ENCODE measurements at regions not wholly inside any gene's neighbourhood (a gene's known extent, or its start where the extent isn't known, plus 50 kb on each side); places are given as distances from the start of the nearest gene placed in this dataset.

DNA sequence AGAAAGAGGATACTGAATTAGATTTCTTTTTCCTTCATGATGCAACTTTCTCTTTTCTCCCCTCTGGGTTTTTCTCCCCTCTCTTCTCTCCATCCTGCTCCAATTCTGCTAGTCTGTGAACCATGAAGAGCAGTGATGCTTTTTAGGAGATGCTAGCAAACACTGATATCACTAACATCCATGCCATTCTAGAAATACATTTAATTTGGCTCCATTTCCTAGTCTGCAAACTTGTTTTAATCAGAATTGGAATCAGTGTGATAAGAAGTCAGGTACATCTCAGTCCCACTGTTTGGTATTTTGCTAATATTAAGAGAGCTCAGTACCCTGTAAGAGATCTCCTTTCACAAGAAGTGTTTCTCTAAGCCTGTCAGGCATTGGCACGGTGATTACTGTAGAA, 437.1 kb downstream of the RWDD3 start:
- no peak for DNase-seq (ENCODE audit: low read depth)

DNA sequence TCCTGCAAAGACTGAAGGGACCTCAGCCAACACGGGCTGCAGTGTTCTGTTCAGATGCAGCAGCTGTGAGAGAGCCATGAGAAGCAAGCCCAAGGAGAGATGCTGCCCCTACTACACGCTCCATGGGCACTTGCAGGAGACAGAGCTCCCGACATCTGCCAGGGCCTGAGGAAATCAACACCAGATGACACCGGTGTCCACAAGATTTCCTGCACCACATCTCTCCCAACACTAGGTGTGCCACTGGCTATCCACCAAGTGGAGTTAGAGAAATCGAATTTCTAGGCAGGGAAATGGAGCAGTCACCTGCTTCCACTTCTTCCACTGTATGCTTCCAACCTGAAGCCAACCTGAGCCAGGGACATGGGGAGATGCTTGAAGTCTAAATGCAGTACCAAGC, 445.3 kb downstream of the RWDD3 start:
- no peak for DNase-seq (ENCODE audit: low read depth)

DNA sequence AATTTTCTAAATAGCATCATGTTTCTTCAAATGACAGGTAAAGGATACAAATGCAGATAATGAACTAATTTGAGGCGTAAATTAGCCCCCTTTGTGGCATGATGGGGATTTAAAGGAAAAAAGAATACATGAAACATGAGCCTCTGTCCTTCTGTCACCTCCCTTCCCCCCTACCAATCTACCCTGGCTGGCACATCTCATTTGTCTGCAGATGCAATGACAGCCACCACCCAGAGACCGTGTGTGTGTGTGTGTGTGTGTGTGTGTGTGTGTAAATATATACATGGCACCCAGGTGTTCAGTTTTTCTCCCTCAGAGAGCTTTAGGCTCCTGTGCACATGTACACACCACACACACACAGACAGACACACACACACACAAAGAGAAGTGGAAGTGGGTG, 451.1 kb downstream of the RWDD3 start:
- DNase-seq (ENCODE audit: low read depth), result no peak

DNA sequence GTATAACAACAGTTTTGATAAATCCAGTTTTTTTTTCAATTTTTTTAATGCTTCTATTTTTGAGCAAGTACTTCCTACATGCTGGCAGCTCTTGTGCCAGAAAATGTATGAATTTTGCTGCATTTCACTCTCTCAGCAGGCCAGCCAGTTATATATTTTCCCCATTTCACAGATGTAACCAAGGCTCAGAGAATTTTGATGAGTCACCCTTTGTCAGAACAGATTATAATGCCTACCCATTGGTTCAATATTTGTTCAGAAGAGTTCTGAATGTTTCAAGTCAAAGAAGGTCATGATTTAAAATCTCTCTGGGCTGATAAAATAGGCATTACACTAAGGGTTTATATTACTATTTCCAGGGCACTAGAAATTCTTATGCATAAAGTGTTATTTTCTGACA, 452.2 kb downstream of the RWDD3 start:
- DNase-seq (ENCODE audit: low read depth), result no peak

DNA sequence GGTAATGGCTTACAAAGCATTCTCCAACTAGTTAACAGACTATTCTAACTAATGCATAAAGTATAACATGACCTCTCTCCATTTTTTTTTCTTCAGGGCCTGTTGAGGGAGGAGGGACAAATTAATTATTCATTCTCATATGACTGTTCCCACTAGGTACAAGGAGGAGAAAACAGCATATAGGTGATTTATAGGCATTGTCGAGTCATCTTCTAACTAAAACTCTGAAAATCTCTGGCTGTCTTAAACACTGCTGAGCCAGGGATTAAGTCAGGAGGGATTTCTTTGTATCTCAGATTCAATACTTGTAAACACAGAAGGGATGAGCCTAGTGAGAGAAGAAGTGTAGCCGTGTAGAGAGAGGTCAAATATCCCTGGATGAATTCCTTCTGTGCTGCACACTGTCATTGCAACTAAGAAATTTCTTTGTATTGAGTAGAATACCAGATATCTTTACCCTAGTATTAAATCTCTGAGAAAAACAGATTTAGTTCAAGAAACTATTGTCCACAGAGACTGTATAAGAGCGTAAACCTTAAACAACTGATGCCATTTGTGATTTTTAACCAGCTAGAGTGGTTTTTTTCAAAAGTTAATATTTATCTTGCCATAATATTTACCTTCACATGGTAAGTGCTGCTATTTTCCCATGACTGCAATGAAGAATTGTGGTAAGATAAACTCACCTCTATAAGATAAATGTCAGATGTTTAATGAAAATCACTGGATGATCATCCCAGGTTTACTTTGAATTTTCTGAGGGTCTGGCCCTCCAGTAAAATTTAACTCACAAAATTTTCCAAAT, 465.3 kb downstream of the RWDD3 start:
- DNase-seq (ENCODE audit: low read depth), result no peak

DNA sequence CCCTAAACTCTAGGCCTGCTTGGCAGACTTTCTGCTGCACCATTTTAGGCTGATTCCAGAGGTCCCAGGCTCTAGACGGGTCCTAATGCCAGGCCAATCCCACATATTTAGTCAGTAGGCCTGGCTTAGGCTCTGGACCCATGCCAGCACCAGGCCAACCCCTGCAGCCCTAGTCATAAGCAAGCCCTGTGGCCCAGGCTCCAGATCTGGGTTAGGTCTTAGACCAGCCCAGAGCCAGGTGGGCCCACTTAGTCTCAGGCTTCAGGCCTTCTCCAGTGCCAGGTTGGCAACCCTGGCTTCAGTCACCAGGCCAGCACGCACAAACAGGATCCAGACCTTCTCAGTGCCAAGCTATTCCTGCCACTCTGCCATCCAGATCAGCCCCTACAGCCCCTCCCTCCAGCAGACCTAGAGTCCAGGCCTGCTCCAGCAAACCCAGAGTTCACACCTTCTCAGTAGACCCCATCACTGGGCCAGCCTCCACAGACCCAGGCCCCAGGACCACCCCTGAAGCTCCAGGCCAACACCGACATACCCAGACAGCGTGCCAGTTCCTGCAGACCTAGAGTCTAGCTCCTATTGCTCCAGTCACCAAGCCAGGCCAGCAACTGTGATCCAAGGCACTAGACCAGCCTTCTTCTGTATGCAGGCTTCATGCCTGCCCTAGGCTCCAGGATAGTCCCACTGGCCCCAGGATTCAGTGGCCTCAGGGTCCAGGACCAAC, 467.6 kb downstream of the RWDD3 start:
- no peak for DNase-seq (ENCODE audit: low read depth)

DNA sequence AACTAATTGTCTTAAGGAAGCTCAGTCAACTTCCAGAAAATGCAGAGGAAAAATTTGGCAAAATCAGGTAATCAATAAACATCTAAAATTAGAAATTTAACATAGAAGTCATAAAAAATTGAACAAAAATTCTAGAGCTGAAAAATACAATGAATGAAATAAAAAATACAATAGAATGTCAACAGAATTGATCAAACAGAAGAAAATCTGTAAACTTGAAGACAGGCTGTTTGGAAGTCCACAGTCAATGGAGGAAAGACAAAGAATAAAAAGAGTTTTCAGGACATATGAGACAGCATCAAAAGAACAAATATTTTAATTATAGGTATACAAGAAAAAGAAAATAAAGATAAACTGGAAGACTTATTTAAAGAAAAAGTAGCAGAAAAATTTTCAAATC, 469.0 kb downstream of the RWDD3 start:
- no peak for DNase-seq (ENCODE audit: low read depth)

DNA sequence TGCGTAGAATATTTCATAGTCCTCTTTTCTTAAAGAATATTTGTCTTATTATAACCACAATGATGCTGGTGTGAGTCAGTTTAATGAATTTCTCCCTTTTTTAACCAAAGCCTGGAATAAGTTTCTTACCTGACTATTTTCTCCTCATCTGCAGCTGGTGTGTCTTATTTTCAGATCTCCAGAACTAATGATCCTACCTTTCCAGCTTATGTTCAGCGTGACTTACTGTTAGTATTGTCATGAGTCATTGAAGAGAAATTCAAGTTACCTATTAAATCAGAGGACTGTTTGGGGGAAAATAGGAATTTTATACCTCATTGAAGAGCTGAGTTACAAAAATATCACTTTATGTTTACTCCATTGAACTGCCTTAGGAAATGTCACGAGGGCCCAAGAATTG, 482.1 kb downstream of the RWDD3 start:
- DNase-seq (ENCODE audit: low read depth), result no peak

DNA sequence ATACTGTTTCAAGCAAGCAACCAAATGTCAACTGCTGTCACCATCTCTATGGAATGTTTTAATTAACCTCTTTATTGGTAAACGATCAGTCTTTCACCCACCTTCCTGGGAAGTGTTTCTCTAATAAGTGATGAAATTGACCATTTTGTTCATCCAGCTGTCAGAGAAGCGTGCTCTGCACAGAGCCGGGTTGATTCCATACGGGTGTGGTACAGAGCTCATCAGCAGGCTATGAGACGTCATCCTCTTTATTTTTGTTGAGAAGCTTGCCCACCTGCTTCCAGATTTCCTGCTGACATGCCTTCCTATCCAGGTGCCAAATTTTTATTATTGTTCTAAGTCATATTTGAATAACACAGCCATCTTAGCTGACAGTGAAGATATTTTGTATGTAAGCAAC, 482.5 kb downstream of the RWDD3 start:
- DNase-seq (ENCODE audit: low read depth), result no peak

DNA sequence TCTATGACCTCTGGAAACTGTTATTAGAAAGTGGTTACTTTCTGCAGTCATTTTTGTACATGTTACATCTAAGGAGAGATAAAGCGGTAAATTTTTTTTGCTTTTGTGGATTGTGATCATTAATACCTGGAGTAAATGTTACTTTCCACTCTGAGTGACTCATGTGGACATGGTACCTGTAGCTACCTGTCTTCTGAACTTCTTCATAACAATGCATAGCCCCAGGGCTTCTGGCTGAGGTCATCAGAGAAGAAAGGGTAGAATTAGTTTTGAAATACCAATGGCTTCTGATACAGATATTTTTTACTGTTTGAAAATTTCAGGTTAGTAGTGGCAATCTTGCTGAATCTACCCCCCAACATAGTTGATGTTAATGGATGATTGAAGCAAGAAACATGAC, 489.3 kb downstream of the RWDD3 start:
- DNase-seq (ENCODE audit: low read depth), result no peak

DNA sequence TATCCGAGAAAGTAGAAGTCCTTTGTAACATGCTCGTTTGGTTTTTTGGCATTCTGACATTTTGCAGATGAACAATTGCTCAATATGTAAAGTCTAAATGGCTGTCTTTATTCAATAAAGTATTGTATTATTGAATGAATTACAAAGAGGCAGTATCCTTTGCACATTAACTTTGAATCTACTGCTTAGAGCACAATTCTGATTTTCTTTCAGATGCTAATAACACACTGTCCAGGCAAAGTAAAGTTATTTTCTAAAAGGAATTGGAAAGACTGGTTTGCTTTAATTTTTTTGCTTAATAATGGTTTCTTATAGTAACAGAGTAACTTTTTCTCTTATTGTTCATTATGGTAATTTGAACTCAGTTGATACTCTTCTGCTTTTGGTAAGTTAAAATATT, 494.8 kb downstream of the RWDD3 start:
- no peak for DNase-seq (ENCODE audit: low read depth)

DNA sequence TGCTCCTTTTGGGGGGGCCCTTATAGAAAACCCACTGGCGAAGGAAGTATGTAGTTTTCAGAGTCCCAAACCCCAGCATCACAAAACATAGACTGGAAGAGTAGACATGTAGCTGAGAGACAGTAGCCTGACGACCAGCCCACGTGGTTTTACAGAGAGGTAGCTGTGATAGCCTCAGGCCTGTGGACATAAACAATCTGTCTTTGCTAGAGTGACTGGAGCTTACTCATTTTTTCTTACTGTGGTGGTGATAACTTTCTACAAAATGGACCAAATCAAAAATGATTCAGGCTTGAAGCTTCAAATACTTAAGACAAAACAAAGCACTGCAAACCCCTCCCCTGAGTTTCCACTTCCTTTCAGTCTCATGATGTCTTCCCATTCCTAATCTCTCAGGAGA, 497.0 kb downstream of the RWDD3 start:
- DNase-seq (ENCODE audit: low read depth), result no peak

DNA sequence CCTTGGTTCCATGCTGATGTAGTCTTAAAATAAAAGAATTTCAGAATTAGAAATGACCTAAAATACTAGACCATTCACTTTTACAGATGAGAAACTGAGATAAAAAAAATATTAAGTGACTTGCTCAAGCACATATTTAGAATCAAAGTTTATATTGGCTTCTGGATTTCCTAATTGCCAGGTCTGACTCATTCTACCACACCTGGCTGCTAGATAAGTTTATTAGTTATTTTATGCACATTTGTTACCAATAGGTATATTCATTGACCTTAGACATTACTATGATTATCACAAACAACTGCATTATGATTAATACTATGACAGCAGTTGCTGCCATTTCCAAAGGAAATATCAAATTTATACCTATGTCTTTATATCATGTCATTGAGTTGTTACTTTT, 497.5 kb downstream of the RWDD3 start:
- DNase-seq (ENCODE audit: low read depth), result no peak

DNA sequence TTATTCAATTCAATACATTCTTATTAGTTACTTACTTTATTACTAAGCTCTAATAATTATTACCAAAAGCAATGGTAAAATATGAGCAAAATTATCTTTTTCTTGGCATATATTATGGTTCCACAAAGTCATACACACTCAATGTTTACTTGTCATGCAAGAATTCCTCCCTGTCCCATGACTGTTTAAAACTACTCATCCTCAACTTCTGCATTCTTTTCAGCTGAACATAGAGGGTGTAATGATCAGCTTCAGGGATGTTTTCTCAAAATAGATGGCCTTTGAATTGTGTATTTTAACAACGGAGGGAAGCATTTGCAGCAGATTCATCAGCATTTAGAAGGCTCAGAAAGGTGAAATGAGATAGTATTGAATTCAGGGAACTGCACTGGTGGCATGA, 499.0 kb downstream of the RWDD3 start:
- no peak for DNase-seq (ENCODE audit: low read depth)

DNA sequence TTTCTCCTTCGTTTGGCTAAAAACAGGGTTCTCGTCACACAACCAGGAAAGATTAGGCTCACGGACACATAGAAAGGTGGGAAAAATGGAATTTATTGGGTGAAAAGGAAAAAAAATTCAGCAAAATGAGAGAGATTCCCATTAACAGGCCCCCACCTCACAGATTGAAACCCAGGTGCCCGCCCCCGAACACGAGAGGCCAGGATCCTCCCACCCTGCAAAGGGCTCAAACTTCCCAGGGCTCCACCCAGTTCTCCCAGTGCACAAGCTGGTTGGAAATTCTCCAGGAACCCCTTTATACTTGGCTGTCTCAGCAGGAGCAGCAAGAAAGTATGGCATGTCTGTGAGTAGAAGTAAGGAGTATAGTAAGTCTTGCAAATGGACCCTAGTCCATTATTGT, 499.7 kb downstream of the RWDD3 start:
- no peak for DNase-seq (ENCODE audit: low read depth)

DNA sequence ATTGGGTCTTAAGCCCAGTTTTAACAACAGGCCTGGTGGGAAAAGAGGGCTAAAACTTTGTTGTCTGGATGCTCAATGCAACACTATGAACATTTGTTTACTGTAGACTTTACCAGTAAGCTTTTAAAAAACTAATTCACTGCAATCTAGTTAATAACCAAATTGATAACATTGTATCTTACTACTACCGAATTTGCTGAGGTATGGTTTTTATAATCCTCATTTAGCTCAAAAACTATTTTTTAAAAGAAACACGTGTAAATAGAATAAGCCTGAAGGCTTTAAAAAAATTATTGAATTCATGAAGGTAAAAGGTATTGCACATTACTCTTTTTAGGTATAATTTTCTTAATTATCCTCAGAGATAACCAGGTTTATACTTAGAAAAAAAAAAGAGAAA, 500.6 kb downstream of the RWDD3 start:
- no peak for DNase-seq (ENCODE audit: low read depth)

DNA sequence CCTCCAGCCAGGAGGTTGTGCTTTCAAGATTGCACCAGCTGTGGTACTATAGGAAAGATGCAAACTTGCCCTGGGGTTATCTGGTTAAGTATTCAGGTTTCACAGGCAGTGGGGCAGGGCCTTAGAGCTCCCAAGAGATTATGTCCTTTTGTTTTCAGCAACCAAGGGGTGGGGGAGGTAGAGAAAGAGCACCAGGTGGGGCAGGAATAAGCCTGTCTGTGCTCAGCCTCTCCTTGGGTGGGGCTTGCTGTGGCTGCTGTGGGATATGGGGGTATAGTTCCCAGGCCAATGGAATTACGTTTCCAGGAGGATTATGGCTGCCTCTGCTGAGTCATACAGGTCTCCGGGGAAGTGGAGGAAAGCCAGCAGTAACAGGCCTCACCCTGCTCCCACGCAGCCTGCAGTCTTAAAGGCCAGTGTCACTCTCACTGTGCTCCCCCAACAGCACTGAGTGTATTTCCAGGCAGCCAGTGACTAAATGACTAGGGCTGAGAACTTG, 508.6 kb downstream of the RWDD3 start:
- peak; percentile 3 for DNase-seq (ENCODE audit: low read depth)

DNA sequence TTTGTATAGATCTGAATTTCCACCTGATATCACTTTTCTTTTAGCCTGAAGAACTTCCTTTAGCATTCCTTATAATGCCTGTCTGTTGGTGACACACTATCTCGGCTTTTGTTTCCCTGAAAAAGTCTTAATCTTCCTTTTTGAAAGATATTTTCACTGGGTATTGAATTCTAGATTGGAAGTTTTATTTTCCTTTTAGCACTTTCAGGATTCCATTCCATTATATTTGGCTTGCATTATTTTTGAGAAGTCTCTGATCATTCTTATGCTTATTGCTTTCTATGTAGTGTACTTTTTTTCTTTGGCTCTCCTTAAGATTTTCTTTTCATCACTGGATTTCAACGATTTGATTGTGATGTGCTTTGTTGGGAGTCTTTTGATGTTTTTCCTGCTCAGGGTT, 510.7 kb downstream of the RWDD3 start:
- no peak for DNase-seq (ENCODE audit: low read depth)

DNA sequence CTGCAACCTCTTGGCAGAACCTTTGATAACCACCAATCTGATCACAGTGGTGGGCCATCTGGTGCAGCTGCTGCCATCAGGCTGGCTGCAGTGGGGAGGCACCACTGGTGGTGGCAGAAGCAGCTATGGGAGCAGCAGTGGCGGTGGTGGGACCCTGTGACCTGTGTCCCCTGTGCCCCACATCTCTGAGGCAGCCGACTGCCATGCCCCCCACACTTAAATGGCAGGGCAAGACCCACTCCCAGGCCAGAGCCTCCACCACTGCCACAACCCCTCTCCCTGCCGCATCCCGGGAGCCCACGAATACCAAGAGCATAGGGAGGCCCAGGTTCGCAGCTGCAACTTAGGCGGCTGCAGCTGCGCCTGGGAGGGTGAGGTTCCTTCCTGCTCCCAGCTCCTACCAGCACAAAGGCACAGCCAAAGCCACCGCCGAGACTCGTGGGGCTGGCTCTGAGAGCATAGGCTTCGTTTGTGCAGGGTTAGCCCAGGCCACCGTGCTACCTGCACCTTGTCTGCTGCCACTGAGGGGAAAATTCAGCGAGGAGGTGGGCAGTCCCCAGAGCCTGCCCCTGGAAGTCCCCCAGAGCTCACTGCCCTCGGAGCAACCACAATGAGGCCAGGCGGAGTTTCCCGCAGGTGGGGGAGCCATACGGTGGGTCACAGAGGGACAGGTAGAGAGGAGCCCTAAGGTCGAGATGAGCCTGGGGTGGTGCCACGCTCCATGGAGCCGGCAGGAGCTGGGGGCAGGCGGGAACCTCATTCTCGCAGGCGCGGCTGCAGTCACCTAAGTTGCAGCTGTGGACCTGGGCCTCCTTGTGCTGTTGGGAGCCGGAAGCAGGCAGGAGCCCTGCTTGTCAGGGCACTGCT, 518.7 kb downstream of the RWDD3 start:
- DNase-seq (ENCODE audit: low read depth), result no peak

DNA sequence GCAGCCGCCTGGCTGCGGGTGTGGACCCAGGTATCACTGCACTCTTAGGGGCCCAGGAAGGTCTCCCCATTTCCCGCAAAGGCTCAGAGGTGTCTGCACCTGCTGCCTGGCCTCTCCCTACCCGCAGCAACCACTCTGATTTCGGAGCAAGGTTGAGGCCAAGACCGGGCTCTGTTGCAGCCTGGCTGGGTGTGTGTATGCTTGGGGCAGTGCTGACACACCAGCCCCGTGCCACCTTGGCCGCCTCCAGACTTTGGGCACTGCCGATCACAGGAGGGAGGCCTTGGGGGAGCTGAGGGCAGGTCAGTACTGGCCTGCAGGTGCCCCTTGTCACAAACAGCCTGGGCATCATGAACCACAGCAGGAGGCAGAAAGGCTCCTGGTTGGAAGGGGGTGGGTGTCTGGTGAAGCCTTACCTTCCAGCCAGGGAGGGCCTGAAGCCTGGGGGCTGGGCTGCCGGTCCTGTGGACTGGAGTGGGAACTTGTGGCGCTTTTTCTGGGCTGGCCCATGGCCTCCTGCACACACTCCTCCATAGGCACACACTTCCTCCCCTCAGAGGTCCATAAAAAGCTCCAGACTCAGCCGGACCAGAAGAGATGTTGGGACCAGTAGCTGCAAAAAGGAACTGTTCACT, 519.5 kb downstream of the RWDD3 start:
- no peak for DNase-seq (ENCODE audit: low read depth)

DNA sequence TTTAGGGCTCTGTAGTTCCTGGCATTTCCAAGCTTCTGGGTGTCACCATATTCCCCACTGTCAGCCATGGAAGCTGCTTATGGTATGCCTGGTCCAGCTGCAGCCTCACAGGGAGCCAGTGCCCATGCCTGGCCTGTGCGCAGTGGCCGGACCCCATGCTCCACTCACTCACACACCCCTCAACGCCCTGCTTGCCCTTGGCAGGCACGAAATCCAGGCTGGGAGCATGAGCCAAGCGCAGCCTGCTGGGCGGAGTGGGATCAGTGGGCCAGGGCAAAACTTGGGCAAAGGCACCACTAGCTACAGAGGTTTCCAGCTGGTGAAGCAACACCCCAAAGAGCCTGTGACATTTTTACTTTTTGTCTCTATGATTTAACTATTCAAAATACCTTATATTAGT, 520.4 kb downstream of the RWDD3 start:
- no peak for DNase-seq (ENCODE audit: low read depth)

DNA sequence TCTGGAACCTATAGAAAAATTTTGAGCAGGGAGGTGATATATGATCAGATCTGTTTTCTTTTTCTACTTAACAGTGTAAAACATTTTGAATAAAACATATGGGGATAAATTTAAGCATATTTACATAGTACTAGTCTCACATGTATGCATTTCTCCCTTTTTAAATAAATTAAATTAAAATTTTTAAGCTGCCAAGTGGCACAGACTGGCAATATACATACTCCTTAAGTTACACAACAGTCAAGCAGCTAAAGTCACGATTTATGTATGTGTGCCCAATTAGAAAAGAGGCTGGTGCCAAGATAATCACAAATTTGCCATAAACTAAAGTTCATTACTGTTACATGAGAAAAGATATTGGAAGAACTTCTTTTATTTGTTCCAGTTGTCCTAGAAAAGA, 532.0 kb downstream of the RWDD3 start:
- DNase-seq (ENCODE audit: low read depth), result no peak
